NCI-H128 (cell line): ENCODE measurements at regions not wholly inside any gene's neighbourhood (a gene's known extent, or its start where the extent isn't known, plus 50 kb on each side); places are given as distances from the start of the nearest gene placed in this dataset.
"Not testable (repeated sequence)": the region's sequence is repeated elsewhere in the genome, so short reads cannot be mapped to it uniquely, and the experiment has no call there.

ENCODE experiments used
- DNase-seq: peaks from one replicate; lab custom pipeline; 2025; ENCODE audit not compliant: unreplicated experiment; lab: John Stamatoyannopoulos, UW

GRCh38 chr2:16079637-16080036 is 139.3 kb downstream of the MYCN start:
- DNase-seq: no peak

GRCh38 chr2:16077601-16078000 is 137.3 kb downstream of the MYCN start:
- no peak for DNase-seq

- DNase-seq: no peak
These were observed 136.6 kb downstream of the MYCN start for GRCh38 chr2:16076911-16077310.

DNA sequence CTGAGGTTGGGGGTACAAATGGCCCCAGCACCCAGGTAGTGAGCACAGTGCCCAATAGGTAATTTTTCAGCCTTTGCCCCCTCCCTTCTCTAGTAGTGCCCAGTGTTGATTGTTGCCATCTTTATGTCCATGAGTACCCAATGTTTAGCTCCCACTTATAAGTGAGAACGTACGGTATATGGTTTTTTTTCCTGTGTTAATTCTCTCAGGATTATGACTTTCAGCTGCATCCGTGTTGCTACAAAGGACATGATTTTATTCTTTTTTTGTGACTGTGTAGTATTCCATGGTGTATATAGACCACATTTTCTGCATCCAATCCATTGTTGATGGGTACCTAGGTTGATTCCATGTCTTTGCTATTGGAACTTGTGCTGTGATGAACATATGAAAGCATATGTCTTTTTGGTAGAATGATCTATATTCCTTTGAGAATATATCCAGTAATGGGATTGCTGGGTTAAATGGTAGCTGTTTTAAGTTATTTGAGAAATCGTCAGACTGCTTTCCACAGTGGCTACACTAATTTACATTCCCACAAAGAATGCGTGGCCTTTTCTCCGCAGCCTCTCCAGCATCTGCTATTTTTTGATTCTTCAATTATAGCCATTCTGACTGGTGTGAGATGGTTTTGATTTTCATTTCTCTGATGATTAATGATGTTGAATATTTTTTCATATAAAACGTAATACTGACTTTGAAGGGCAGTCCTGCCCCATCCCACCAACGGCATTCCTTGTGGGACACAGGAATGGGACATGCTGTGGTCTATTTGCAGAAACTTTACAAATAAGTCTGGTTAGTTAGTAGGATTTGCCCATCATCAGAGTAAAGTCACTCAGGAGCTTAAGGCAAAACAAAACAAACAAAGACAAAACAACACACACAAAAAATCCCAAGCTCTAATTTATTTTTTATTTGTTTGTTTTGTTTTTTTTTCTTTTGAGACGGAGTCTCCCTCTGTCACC is 135.0 kb downstream of the MYCN start:
- no peak for DNase-seq

DNA sequence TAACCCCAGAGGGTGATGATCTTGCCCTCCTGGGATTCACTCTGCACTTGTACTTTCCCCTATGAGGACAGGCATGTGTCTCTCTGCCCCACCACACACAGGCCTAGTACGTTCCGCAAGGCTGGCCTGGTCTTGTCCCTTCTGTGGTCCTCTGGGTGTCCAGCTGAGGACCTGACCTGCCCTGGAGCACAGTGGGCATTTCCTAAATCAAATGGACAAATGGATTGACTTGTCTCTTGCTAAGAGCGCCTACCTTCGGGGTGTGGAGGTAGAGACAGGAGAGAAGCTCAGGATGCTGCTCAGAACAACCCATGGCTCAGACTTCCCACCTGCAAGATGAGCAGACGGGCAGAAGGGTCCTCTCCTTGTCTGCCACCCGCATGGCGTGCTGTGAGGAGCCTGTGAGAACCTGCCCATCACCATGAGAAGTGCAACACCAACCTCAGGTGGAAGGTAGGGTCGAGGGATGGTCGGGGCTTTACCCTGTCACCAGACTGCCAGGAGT is 133.6 kb downstream of the MYCN start:
- no peak for DNase-seq

- DNase-seq: no peak
These were observed 133.1 kb downstream of the MYCN start for GRCh38 chr2:16073471-16073870.

DNA sequence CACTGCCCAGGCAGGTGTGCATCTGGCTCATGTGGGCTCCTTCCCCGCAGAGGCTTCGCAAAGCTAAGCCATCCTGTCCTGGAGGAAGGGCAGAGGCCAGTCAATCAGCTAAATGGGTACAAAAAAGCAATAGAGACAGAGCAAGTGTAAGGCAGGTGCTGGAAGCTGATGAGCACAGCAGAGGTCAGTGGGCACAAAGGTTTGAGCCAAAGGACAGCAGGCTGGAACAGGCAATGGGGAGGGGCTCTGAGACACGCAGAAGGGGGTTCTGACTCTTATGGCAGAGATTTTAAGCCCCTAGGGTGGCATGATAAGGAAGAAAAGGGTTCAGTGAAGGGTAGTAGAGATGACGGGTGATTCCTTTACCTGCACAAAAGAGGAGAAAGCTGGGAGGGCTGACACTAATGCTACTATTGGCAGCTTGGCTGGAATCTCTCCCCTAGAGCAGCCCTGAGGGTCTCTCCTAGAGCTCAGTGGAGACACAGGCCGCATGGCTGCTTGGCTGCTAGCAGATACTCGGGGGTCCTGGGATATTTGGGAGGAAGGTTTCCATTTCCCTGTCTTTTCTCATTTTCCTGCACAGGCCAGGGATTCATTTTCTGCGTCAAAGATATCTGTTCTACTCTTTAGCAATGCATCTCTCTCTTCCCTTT is 132.4 kb downstream of the MYCN start:
- DNase-seq: no peak

GRCh38 chr2:16071865-16072637 is 131.7 kb downstream of the MYCN start:
- no peak for DNase-seq

- DNase-seq: no peak
These were observed 130.9 kb downstream of the MYCN start for GRCh38 chr2:16071039-16071864.

- DNase-seq: no peak
These were observed 130.3 kb downstream of the MYCN start for GRCh38 chr2:16070648-16070971.

DNA sequence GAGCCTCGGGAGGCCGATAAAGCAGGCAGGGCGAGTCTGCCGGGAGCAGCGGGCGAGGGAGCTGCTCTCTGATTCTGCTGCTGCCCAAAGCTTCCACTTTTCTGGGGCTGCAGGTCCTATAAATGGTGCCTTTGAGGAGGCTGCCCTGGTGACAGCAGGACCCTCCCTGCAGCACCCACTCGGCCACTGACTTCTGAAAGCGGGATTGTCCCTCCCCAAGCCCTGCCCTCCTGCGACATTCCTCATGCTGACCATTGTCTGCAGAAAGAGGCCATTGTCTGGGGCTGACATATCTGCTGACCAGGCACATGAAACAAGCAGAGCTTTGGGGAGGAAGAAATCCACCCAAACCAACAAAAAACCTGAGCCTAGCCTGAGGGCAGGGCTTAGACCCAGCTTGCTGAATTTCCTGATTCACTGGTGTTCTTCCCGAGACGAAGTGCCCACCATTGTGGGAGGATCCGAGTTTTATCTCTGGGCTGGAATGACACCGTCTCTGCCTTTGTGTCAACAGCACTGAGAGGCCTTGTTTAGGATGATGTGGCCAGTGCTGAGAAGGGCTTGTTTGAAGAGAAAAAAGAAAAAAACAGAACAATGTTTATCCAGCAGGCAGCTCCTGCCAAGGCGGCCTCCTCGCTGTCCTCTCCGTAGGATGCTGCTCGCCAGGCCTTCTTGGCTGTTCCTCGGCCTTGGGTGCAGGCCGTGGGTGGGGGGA is 129.7 kb downstream of the MYCN start:
- no peak for DNase-seq

DNA sequence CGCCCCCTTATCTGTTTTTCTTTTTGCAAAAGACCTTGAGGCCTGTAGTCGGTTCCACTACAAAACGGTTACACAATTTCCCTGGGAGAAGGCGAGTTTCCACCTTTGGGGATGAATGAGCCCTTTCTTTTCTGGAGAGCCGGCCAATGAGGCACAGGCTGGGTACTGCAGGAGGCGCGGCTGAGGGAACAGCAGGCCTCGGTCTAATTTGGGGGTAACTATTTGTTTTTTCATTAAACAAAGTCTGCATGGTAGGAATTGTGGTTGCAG is 129.2 kb downstream of the MYCN start:
- no peak for DNase-seq

GRCh38 chr2:16068552-16068940 is 128.2 kb downstream of the MYCN start:
- no peak for DNase-seq

DNA sequence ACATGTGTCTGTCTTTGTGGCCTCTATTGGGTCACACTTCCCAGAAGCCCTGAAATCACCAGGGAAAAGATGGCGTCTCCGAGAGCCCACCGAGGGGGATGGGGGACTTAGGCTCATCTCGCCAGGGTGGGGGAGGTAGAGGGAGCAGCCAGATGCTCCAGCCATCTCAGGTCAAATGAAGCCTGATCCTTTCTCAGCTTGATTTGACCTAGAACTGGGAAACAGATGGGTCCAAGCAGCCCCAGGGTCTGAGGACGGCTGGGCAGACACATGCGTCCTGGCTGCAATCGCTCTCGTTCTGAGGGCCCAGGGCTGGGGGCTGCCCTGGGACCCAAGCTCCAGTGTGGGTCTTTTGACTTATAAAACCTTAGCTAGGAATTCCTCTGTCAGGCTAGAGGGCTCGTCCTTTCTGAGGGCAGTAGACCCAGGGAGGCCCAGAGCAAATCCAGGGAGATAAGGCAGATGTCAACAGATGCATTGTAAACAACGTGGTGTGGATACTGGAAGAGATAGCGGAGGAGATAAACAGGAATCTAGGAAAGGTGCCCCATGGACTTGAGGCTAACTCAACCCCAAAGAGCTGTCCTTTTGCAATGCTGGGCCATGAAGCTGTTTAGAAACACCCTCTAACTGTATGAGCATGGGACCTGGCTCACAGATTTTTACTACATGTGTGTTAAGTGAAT is 127.7 kb downstream of the MYCN start:
- DNase-seq: no peak

DNA sequence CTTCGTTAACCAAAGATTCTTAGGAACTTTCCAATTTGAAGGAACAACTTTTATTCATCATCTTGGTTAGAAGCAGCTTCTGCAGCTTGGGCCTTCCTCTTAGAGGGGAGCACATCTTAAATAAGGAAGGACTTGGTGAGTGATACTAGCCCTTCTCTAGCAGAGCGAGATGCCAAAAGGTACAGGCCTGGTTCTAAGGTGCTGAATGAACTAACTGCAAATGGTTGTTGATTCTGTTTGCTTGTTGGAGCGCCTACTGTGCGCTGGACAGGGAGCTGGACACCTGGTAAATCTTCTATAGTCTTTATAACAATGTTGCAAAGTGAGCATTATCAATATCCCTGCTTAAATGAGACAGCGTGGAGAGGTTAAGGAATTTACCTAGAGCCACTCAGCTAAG is 127.1 kb downstream of the MYCN start:
- no peak for DNase-seq

DNA sequence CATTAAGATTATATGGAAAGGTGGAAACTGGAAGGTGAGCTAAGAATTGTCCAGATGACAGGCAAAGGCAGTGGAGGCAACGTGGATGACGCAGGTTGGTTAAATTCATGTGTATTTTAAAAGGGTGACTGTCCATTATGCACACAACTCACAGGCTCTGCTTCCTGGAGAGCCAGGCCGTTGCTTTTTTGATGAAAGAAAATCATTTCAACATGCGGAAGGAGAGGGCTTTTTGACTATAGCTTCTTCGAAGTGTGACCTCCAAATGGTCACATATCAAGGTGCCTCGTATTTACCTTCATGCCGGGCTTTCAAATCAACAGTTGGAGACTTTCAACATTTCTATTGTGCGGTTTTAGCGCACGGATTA is 126.7 kb downstream of the MYCN start:
- no peak for DNase-seq

GRCh38 chr2:16066261-16067036 is 126.1 kb downstream of the MYCN start:
- no peak for DNase-seq

DNA sequence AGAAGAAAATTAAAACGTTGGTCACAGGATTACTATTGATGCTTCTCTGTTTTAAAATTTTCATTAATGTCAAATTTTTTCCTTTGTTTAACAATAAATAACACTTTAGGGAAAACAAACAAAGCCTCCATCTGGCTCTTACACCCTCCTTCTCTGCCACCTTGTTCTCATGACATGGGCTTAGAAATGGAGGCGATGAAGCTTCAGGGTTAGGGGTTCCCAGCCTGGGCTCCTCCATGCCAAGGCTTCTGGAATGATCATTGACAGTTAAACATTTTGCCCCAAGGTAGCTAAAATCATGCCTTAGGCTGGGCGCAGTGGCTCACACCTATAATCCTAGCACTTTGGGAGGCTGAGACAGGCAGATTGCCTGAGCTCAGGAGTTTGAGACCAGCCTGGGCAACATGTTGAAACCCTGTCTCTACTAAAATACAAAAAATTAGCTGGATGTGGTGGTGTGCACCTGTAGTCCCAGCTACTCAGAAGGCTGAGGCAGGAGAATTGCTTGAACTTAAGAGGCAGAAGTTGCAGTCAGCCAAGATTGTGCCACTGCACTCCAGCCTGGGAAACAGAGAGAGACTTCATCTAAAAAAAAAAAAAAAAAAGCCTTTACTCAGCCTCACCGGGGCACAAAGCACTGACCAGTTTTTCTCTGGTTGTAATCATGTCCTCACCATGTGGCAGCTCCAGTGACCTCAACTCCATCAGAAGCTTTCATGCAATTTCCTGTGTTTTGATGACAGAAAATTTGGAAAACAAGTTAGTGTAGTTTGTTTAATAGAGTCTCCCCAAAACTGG is 125.1 kb downstream of the MYCN start:
- DNase-seq: not testable (repeated sequence)
